Heart left ventricle (tissue), 16 donors: ENCODE measurements at regions not wholly inside any gene's neighbourhood (a gene's known extent, or its start where the extent isn't known, plus 50 kb on each side); places are given as distances from the start of the nearest gene placed in this dataset.

ENCODE experiments used
- ATAC-seq, 4 donors: fragments of 200-7000 bp; cut with Tn5 transposase; one replicate each; pipeline ENCODE4 v1.9.1; 2020 to 2022; ENCODE audit warnings: moderate library complexity in 4 of 4, mild to moderate bottlenecking in 3 of 4, moderate number of reproducible peaks in 1 of 4
- DNase-seq, 5 donors: peaks; one replicate each; pipeline ENCODE4 v3.0.0-alpha.2; 2020
- H3K27ac ChIP-seq, 12 donors: fragments of 200-600 bp; sonication (generic) in 4 of 12; one replicate each; pipeline versions ENCODE4 v1.5.0 to v1.8.0; 2016 to 2022; ENCODE audit warnings: mild to moderate bottlenecking in 2 of 12
- H3K27me3 ChIP-seq, 9 donors: fragments of 200-600 bp; sonication (generic) in 2 of 9; one replicate each; pipeline versions ENCODE4 v1.5.1 to v1.8.0; 2016 to 2022; ENCODE audit warnings: mild to moderate bottlenecking in 3 of 9
- H3K36me3 ChIP-seq, 9 donors: fragments of 200-600 bp; sonication (generic) in 2 of 9; one replicate each; pipeline versions ENCODE4 v1.5.0 to v1.8.0; 2018 to 2022; ENCODE audit warnings: mild to moderate bottlenecking in 2 of 9
- H3K4me1 ChIP-seq, 12 donors: fragments of 200-600 bp; sonication (generic) in 4 of 12; one replicate each; pipeline versions ENCODE4 v1.5.0 to v1.8.0; 2016 to 2022; ENCODE audit warnings: mild to moderate bottlenecking in 3 of 12
- H3K4me3 ChIP-seq, 12 donors: fragments of 200-600 bp; sonication (generic) in 4 of 12; one replicate each; pipeline versions ENCODE4 v1.5.0 to v1.8.0; 2017 to 2022; ENCODE audit warnings: mild to moderate bottlenecking in 9 of 12, moderate library complexity in 4 of 12
- H3K9me3 ChIP-seq, 12 donors: fragments of 200-600 bp; sonication (generic) in 4 of 12; one replicate each; pipeline versions ENCODE4 v1.5.0 to v1.8.0; 2016 to 2022; ENCODE audit warnings: mild to moderate bottlenecking in 1 of 12
- POLR2A ChIP-seq, 2 donors: fragments of 450-650 bp; IDR thresholded peaks; one replicate each; pipeline ENCODE4 v1.6.1; 2017; ENCODE audit warnings: antibody characterized with exemption in 2 of 2, mild to moderate bottlenecking in 2 of 2, moderate library complexity in 2 of 2
- WGBS, 4 donors: extraction: QIAGEN DNeasy Blood & Tissue Kit in 2 of 4; methylation state at CpG; one replicate each; pipeline versions ENCODE4 v1.1.5 to v1.1.7; 2013 to 2018; 5-methylcytosine and 5-hydroxymethylcytosine counted together
- intact Hi-C, 10 donors: fragments of 100-400 bp; cut with DNase I; formaldehyde crosslinking; loops; one replicate each; pipeline versions ENCODE4 v1.11.1 to v1.14.2; 2022
- TF ChIP-seq, protein P1 (sequence below), 12 donors: fragments of 200-600 bp; sonication (generic) in 4 of 12; IDR thresholded peaks; one replicate each; pipeline versions ENCODE4 v1.5.0 to v1.8.0; 2018 to 2022; ENCODE audit warnings: antibody characterized with exemption in 12 of 12, mild to moderate bottlenecking in 5 of 12
- donor health status: ischemic (EF 13 %, LVEDD 7.1; RV severe dilation, severe dysfunction).
- donor health status: healthy with polysubstance abuse.
- donor health status: DM: no; HTN: yes; CAD: no.
- donor health status: DM: no; HTN: no; CAD: no.
- donor health status: ischemic (EF 25% LVEDD 6.9; RV normal size, moderate dysfunction).
- donor health status: ischemic (EF 25% LVEDD 5.7; RV mildly dilated, moderate dysfunction).
- donor health status: healthy.
- donor health status: DM: yes; HTN: yes; CAD: no.
- donor health status: ischemic (EF 35%, LVEDD 5.7; RV mildly dilated, moderate dysfunction).
- donor health status: nonischemic (EF 11% LVEDD 7.7; RV severe dilation, severe dysfunction).
- donor health status: DM: yes; HTN: yes; CAD: no.
- donor health status: PGD.
- donor health status: ischemic (EF 29% LVEDD 5.4; RV normal size, mild dysfunction).
- donor health status: nonischemic (EF 23%, LVEDD 6.1; RV moderate dilation, normal function).

DNA sequence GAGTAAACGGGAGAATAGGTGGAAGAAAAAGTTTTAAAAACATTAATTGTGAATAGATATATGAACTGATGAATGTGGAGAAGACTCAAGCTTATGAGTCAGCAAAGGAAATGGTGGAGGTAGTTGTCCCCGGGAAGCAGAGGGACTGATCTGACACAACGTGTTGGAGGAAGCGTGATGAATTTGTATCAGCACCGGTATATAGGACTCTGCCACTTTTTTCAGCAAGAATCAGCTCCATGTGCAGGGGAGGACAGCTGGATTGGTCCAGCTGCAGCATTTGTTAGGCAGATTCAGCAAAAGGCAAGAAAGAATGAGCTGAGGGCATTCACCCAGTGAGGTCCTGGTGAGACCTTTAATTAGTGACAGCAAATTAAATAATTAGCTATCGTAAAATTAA, 276.0 kb downstream of the TENT4A start:
- ATAC-seq (no peak), DNase-seq (no peak)
- Histone ChIP-seq H3K36me3 (no peaks in the 10 kb centered on the region), H3K4me1 (no peaks in the 10 kb centered on the region), H3K27ac (no peak overlapping the region), H3K9me3 (no peaks in the 10 kb centered on the region), H3K27me3 (no peaks in the 10 kb centered on the region), H3K4me3 (no peak overlapping the region)
- no peak for TF ChIP-seq POLR2A (IDR thresholded peaks at IDR 0.05)
- TF ChIP-seq, protein P1, sequence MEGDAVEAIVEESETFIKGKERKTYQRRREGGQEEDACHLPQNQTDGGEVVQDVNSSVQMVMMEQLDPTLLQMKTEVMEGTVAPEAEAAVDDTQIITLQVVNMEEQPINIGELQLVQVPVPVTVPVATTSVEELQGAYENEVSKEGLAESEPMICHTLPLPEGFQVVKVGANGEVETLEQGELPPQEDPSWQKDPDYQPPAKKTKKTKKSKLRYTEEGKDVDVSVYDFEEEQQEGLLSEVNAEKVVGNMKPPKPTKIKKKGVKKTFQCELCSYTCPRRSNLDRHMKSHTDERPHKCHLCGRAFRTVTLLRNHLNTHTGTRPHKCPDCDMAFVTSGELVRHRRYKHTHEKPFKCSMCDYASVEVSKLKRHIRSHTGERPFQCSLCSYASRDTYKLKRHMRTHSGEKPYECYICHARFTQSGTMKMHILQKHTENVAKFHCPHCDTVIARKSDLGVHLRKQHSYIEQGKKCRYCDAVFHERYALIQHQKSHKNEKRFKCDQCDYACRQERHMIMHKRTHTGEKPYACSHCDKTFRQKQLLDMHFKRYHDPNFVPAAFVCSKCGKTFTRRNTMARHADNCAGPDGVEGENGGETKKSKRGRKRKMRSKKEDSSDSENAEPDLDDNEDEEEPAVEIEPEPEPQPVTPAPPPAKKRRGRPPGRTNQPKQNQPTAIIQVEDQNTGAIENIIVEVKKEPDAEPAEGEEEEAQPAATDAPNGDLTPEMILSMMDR (IDR thresholded peaks at IDR 0.05), result no peak
- intact Hi-C loops, result no loop called here
- WGBS, 4 donors, result 55 to 66% (median 60%) methylated on average over 6 of the region's 6 CpGs

DNA sequence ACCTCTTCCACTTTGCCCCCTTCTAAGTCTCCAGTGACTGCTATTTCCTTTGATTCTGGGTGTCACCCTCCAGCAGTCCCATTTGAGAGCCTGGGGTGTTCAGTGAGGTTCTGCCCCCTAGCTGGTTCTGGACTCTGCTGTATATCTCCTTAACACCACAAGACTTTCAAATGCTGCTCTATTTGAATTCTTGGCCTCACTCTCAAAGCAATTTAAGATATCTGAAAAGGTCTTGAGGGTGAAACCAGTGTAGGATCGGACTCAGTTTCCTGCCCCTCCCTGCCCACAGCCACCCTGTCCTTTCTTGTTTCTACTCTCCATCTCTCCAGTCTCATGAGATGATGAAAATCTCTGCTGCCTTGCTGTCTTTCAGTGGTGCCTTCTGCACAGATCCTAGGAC, 280.9 kb downstream of the TENT4A start:
- Histone ChIP-seq H3K27ac (no peak overlapping the region), H3K4me1 (no peaks in the 10 kb centered on the region), H3K36me3 (no peaks in the 10 kb centered on the region), H3K27me3 (peaks cover 0 to 11% (median 0%) of the 10 kb centered on the region in 9 donors), H3K4me3 (no peak overlapping the region), H3K9me3 (peaks cover 0 to 7% (median 0%) of the 10 kb centered on the region in 12 donors)
- ATAC-seq (no peak), DNase-seq (no peak)
- WGBS, 4 donors, result 64 to 77% (median 72%) methylated on average over 1 of the region's 1 CpG
- intact Hi-C loops, result no loop called here
- TF ChIP-seq POLR2A (IDR thresholded peaks at IDR 0.05), result no peak
- TF ChIP-seq, protein P1 (IDR thresholded peaks at IDR 0.05), result no peak

DNA sequence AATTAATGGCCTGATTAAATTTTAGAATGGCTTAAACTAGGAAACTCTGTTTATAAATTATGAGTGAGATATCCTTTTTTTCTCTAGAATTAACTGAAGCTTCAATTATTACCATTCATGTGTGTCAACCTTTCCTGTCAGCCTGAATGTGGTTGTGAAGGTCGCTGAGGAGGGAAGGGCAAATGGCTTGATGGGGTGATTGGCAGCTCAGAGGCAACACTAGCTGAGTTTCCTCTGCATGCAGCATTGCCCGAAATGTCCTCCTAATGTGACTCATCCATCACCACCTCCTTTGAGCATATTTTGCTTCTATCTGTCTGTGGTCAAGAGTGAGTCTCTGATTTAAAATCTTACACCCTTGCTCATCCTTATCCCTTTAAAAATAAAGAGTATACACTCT, 281.9 kb downstream of the TENT4A start:
- intact Hi-C loops, result no loop called here
- no peaks in the 10 kb centered on the region for H3K36me3 ChIP-seq
- H3K27me3 ChIP-seq, result peaks cover 0 to 11% (median 0%) of the 10 kb centered on the region in 9 donors
- no peak for DNase-seq
- no peaks in the 10 kb centered on the region for H3K4me1 ChIP-seq
- TF ChIP-seq, protein P1 (IDR thresholded peaks at IDR 0.05), result no peak
- TF ChIP-seq POLR2A (IDR thresholded peaks at IDR 0.05), result no peak
- no peak overlapping the region for H3K27ac ChIP-seq
- peaks cover 0 to 7% (median 0%) of the 10 kb centered on the region in 12 donors for H3K9me3 ChIP-seq
- H3K4me3 ChIP-seq, result no peak overlapping the region
- 35 to 52% (median 47%) methylated on average over 2 of the region's 2 CpGs for whole genome bisulfite sequencing, 4 donors
- ATAC-seq, result no peak

DNA sequence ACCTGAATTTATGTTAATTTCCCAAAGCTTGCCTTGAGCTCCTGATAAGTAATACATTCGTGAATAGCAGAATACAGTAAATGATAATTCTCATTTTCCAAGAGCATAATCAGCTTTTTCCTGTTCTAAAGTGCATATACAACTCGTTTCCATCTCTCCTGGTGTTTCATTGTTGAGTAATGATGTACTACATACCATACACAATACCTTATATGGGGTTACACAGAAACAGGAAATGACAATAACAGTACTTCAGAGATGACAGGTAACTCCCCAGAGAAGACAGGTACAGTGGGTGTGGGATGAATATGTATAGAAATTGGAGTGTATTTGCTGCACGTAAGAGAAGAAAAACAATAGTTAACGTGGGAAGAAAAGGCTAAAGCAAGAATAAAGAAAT, 287.1 kb downstream of the TENT4A start:
- no peak for ATAC-seq

More for the DNA sequence above, 287.1 kb downstream of the TENT4A start:
- Histone ChIP-seq H3K4me3 (no peak overlapping the region), H3K27ac (no peak overlapping the region), H3K36me3 (no peaks in the 10 kb centered on the region), H3K4me1 (no peaks in the 10 kb centered on the region), H3K27me3 (peaks cover 0 to 6% (median 0%) of the 10 kb centered on the region in 9 donors), H3K9me3 (peaks cover 0 to 7% (median 0%) of the 10 kb centered on the region in 12 donors)
- WGBS, 4 donors, result 51 to 54% (median 52%) methylated on average over 4 of the region's 4 CpGs
- TF ChIP-seq, protein P1 (IDR thresholded peaks at IDR 0.05), result no peak
- no peak for TF ChIP-seq POLR2A (IDR thresholded peaks at IDR 0.05)
- no peak for DNase-seq
- intact Hi-C loops, result no loop called here
